SK-N-SH (cell line): ENCODE measurements at regions not wholly inside any gene's neighbourhood (a gene's known extent, or its start where the extent isn't known, plus 50 kb on each side); places are given as distances from the start of the nearest gene placed in this dataset.

ENCODE experiments used
- CTCF ChIP-seq: fragments of 200-600 bp; sonication (generic); IDR thresholded peaks from 2 replicates; pipeline ENCODE4 v1.6.1; 2017; ENCODE audit warnings: antibody characterized with exemption, mild to moderate bottlenecking, moderate library complexity
- ELF1 ChIP-seq: IDR thresholded peaks from 2 replicates; pipeline ENCODE4 v1.4.0; 2012
- EP300 ChIP-seq, 2 experiments: IDR thresholded peaks; 2 replicates each; pipeline versions ENCODE4 v1.4.0 to v1.6.1; 2012; ENCODE audit warnings: borderline replicate concordance in 1 of 2, low read depth in 1 of 2, low read length in 1 of 2
- MEF2A ChIP-seq: IDR thresholded peaks from 2 replicates; pipeline ENCODE4 v1.4.0; 2012; ENCODE audit warnings: low read depth, borderline replicate concordance
- RXRA ChIP-seq: IDR thresholded peaks from 2 replicates; pipeline ENCODE4 v1.4.0; 2012; ENCODE audit warnings: low read depth, mild to moderate bottlenecking, borderline replicate concordance
- SMC3 ChIP-seq: IDR thresholded peaks from 2 replicates; pipeline ENCODE4 v1.6.1; 2012; ENCODE audit warnings: low read depth, low read length, improper control_type of control experiment
- TAF1 ChIP-seq: IDR thresholded peaks from 2 replicates; pipeline ENCODE4 v1.6.1; 2012; ENCODE audit warnings: low read depth, mild to moderate bottlenecking, low read length, moderate library complexity, borderline replicate concordance
- TF ChIP-seq, protein P1 (sequence below): IDR thresholded peaks from 2 replicates; pipeline ENCODE4 v1.6.1; 2012; ENCODE audit warnings: mild to moderate bottlenecking, low read depth, low read length, moderate library complexity

DNA sequence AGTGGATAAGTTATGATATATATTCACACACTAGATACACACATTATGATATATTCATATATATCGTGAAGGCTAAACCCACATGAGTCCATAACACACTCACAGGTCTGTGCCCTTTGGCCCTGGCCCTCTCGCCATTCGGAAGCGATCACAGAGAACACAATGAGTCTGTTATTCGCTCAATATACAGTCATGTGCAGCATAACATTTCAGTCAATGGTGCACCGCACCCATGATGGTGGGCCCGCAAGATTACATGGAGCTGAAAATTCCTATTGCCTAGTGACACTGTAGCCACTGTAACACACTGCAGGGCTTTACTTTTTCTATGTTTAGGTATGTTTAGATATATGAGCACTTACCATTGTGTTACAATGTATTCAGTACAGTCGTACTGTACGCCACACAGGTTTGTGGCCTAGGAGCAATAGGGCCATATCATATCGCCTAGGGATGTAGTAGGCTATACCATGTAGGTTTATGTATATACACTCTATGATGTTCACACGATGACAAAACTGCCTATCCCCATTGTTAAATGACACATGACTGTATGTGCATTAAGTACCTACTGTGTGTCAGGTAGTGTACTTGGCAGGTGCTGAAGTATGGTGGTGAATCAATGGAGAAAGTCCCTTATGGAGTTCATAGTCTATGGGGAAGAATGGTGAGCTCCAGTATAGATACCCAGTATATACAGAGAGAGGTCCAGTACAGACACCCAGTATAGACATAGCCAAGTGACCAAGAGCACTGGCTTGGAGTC lies 198.8 kb upstream of the KLF14 start:
- no peak for TF ChIP-seq CTCF
- TF ChIP-seq, protein P1, sequence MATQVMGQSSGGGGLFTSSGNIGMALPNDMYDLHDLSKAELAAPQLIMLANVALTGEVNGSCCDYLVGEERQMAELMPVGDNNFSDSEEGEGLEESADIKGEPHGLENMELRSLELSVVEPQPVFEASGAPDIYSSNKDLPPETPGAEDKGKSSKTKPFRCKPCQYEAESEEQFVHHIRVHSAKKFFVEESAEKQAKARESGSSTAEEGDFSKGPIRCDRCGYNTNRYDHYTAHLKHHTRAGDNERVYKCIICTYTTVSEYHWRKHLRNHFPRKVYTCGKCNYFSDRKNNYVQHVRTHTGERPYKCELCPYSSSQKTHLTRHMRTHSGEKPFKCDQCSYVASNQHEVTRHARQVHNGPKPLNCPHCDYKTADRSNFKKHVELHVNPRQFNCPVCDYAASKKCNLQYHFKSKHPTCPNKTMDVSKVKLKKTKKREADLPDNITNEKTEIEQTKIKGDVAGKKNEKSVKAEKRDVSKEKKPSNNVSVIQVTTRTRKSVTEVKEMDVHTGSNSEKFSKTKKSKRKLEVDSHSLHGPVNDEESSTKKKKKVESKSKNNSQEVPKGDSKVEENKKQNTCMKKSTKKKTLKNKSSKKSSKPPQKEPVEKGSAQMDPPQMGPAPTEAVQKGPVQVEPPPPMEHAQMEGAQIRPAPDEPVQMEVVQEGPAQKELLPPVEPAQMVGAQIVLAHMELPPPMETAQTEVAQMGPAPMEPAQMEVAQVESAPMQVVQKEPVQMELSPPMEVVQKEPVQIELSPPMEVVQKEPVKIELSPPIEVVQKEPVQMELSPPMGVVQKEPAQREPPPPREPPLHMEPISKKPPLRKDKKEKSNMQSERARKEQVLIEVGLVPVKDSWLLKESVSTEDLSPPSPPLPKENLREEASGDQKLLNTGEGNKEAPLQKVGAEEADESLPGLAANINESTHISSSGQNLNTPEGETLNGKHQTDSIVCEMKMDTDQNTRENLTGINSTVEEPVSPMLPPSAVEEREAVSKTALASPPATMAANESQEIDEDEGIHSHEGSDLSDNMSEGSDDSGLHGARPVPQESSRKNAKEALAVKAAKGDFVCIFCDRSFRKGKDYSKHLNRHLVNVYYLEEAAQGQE = no peak
- TF ChIP-seq SMC3 = no peak
- TF ChIP-seq MEF2A = no peak
- TF ChIP-seq TAF1 = no peak
- no peak for TF ChIP-seq ELF1
- no peak for TF ChIP-seq RXRA
- TF ChIP-seq EP300 (IDR thresholded peaks at IDR 0.05; ENCODE audit: borderline replicate concordance in 1 of 2, low read depth in 1 of 2, low read length in 1 of 2) = no peak
